ENCODE measurements at regions not wholly inside any gene's neighbourhood (a gene's known extent, or its start where the extent isn't known, plus 50 kb on each side); places are given as distances from the start of the nearest gene placed in this dataset.
A peak's percentile ranks its signal among the peaks of the same experiment; 100 is the strongest.
"Not testable (repeated sequence)": the region's sequence is repeated elsewhere in the genome, so short reads cannot be mapped to it uniquely, and the experiment has no call there.

DNA sequence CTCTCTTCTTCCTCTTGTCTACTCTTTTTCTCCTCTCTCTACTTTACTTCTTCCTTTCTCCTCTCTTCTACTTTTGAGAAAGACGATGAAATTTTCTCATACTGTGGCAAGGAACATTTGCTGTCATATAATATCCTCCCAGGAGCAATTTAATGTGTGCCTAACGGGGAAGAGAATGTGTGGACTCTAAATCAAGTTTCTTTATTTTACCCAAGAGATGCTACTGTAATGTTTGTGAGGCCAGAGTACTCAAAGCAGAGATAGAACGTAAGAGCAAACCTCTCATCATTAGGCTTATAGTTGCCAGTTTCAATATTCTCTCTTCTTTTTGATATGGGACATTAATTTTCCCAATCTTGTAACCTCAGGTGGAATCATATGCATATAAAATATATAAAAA is 801.4 kb downstream of the BCKDHB start:
- H3K4me1 ChIP-seq (ENCODE audit: control insufficient read depth in 1 of 2, insufficient read depth in 2 of 2, low read length in 2 of 2): no peaks in the 10 kb centered on the region
- H3K27ac ChIP-seq (ENCODE audit: low read length): no peak overlapping the region
- H3K4me3 ChIP-seq (ENCODE audit: low read depth in 1 of 2, low read length in 2 of 2): no peak overlapping the region
- H3K36me3 ChIP-seq (ENCODE audit: control insufficient read depth in 1 of 2, insufficient read depth in 2 of 2, low read length in 2 of 2): no peaks in the 10 kb centered on the region
- H3K9me3 ChIP-seq (ENCODE audit: control insufficient read depth in 1 of 2, low read length in 2 of 2): no peaks in the 10 kb centered on the region
- H3K27me3 ChIP-seq (ENCODE audit: low read depth, low read length): no peaks in the 10 kb centered on the region

DNA sequence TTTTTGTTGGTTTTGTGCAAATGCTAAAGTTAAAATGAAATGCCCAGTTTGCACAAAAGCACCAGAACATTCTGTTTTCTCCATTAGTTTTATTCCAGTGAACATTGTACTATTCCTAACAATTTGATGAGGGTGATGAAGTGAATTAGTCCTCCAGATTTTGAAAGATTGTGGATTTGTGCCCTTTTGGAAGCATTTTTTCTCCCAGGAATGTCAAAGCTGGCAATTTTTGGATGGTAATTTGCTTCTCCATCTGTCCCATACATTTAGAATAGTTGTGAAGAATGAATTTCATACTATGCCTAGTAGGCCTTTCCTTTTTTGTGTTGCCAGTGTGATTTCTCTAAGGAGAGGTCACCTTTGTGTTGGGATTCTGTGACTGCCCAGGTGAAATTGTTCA is 797.2 kb downstream of the BCKDHB start:
- Histone ChIP-seq H3K27ac (ENCODE audit: low read length) (no peak overlapping the region), H3K36me3 (ENCODE audit: control insufficient read depth in 1 of 2, insufficient read depth in 2 of 2, low read length in 2 of 2) (no peaks in the 10 kb centered on the region), H3K4me1 (ENCODE audit: control insufficient read depth in 1 of 2, insufficient read depth in 2 of 2, low read length in 2 of 2) (no peaks in the 10 kb centered on the region), H3K27me3 (ENCODE audit: low read depth, low read length) (no peaks in the 10 kb centered on the region), H3K4me3 (ENCODE audit: low read depth in 1 of 2, low read length in 2 of 2) (no peak overlapping the region), H3K9me3 (ENCODE audit: control insufficient read depth in 1 of 2, low read length in 2 of 2) (peaks cover 0 to 7% of the 10 kb centered on the region in 2 donors)

- H3K4me3 ChIP-seq (ENCODE audit: low read depth in 1 of 2, low read length in 2 of 2): no peak overlapping the region
These were observed 780.0 kb downstream of the BCKDHB start for GRCh38 chr6:80886475-80886874.

GRCh38 chr6:80872951-80873308 is 766.5 kb downstream of the BCKDHB start:
- Histone ChIP-seq H3K9me3 (ENCODE audit: control insufficient read depth in 1 of 2, low read length in 2 of 2) (peaks cover 0 to 5% of the 10 kb centered on the region in 2 donors), H3K27ac (ENCODE audit: low read length) (no peak overlapping the region), H3K4me1 (ENCODE audit: control insufficient read depth in 1 of 2, insufficient read depth in 2 of 2, low read length in 2 of 2) (no peaks in the 10 kb centered on the region), H3K4me3 (ENCODE audit: low read depth in 1 of 2, low read length in 2 of 2) (no peak overlapping the region), H3K27me3 (ENCODE audit: low read depth, low read length) (no peaks in the 10 kb centered on the region), H3K36me3 (ENCODE audit: control insufficient read depth in 1 of 2, insufficient read depth in 2 of 2, low read length in 2 of 2) (no peaks in the 10 kb centered on the region)

More at GRCh38 chr6:80886475-80886874, 780.0 kb downstream of the BCKDHB start:
- no peaks in the 10 kb centered on the region for H3K36me3 ChIP-seq (ENCODE audit: control insufficient read depth in 1 of 2, insufficient read depth in 2 of 2, low read length in 2 of 2)
- H3K4me1 ChIP-seq (ENCODE audit: control insufficient read depth in 1 of 2, insufficient read depth in 2 of 2, low read length in 2 of 2): no peaks in the 10 kb centered on the region
- no peak overlapping the region for H3K27ac ChIP-seq (ENCODE audit: low read length)
- no peaks in the 10 kb centered on the region for H3K9me3 ChIP-seq (ENCODE audit: control insufficient read depth in 1 of 2, low read length in 2 of 2)
- no peaks in the 10 kb centered on the region for H3K27me3 ChIP-seq (ENCODE audit: low read depth, low read length)

DNA sequence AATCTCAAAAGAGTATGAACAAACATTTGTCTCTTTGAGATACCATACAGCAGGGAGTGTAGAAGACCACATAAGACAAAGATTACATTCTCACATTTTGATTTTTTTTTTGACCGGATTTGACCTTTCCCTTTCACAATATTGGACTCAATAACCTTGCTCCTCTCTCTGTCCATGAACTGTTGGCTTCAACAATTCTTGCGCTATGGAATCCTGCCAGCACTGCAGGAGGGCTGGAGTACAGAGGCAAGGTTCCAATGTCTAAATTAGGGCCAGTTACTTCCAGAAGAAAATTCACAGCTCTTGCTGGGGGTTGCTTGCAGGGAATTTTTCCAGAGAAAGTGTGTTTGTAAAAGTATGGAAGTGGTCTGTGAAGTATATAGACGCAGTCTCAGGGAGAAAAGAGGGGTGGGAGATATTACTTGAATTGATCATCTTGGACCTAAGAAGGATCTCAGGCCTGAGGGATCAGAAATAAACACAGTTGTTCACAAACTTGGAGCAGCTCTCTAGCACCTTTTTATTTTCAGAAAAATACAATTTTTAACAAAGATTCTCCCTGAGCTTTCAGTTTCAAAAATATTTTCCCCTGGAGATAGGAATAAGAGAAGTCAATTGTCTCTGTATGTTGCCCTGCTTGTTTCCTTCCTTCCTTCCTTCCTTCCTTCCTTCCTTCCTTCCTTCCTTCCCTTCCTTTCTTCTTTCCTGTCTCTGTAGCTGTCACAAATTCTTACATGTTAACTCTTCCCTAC is 765.9 kb downstream of the BCKDHB start:
- Histone ChIP-seq H3K27ac (ENCODE audit: low read length) (no peak overlapping the region), H3K4me1 (ENCODE audit: control insufficient read depth in 1 of 2, insufficient read depth in 2 of 2, low read length in 2 of 2) (no peaks in the 10 kb centered on the region), H3K9me3 (ENCODE audit: control insufficient read depth in 1 of 2, low read length in 2 of 2) (peaks cover 0 to 5% of the 10 kb centered on the region in 2 donors), H3K36me3 (ENCODE audit: control insufficient read depth in 1 of 2, insufficient read depth in 2 of 2, low read length in 2 of 2) (no peaks in the 10 kb centered on the region), H3K27me3 (ENCODE audit: low read depth, low read length) (no peaks in the 10 kb centered on the region), H3K4me3 (ENCODE audit: low read depth in 1 of 2, low read length in 2 of 2) (no peak overlapping the region)

- Histone ChIP-seq H3K9me3 (ENCODE audit: control insufficient read depth in 1 of 2, low read length in 2 of 2) (no peaks in the 10 kb centered on the region), H3K27me3 (ENCODE audit: low read depth, low read length) (no peaks in the 10 kb centered on the region), H3K27ac (ENCODE audit: low read length) (no peak overlapping the region), H3K4me3 (ENCODE audit: low read depth in 1 of 2, low read length in 2 of 2) (no peak overlapping the region), H3K4me1 (ENCODE audit: control insufficient read depth in 1 of 2, insufficient read depth in 2 of 2, low read length in 2 of 2) (no peaks in the 10 kb centered on the region), H3K36me3 (ENCODE audit: control insufficient read depth in 1 of 2, insufficient read depth in 2 of 2, low read length in 2 of 2) (no peaks in the 10 kb centered on the region)
These were observed 756.3 kb downstream of the BCKDHB start for GRCh38 chr6:80862756-80863155.

GRCh38 chr6:80860107-80860506 is 753.6 kb downstream of the BCKDHB start:
- no peaks in the 10 kb centered on the region for H3K4me1 ChIP-seq (ENCODE audit: control insufficient read depth in 1 of 2, insufficient read depth in 2 of 2, low read length in 2 of 2)
- H3K27ac ChIP-seq (ENCODE audit: low read length): no peak overlapping the region
- H3K27me3 ChIP-seq (ENCODE audit: low read depth, low read length): no peaks in the 10 kb centered on the region
- H3K9me3 ChIP-seq (ENCODE audit: control insufficient read depth in 1 of 2, low read length in 2 of 2): peaks cover 0 to 2% of the 10 kb centered on the region in 2 donors
- H3K4me3 ChIP-seq (ENCODE audit: low read depth in 1 of 2, low read length in 2 of 2): no peak overlapping the region
- no peaks in the 10 kb centered on the region for H3K36me3 ChIP-seq (ENCODE audit: control insufficient read depth in 1 of 2, insufficient read depth in 2 of 2, low read length in 2 of 2)

- H3K27ac ChIP-seq (ENCODE audit: low read length); H3K36me3 ChIP-seq (ENCODE audit: control insufficient read depth in 1 of 2, insufficient read depth in 2 of 2, low read length in 2 of 2); H3K27me3 ChIP-seq (ENCODE audit: low read depth, low read length); H3K4me3 ChIP-seq (ENCODE audit: low read depth in 1 of 2, low read length in 2 of 2); H3K4me1 ChIP-seq (ENCODE audit: control insufficient read depth in 1 of 2, insufficient read depth in 2 of 2, low read length in 2 of 2): not testable (repeated sequence)
- H3K9me3 ChIP-seq (ENCODE audit: control insufficient read depth in 1 of 2, low read length in 2 of 2): peaks cover 5 to 20% of the 10 kb centered on the region in 2 donors
These were observed 741.5 kb downstream of the BCKDHB start for GRCh38 chr6:80847973-80848372.

GRCh38 chr6:80832337-80832736 is 725.9 kb downstream of the BCKDHB start:
- Histone ChIP-seq H3K36me3 (ENCODE audit: control insufficient read depth in 1 of 2, insufficient read depth in 2 of 2, low read length in 2 of 2) (no peaks in the 10 kb centered on the region), H3K4me3 (ENCODE audit: low read depth in 1 of 2, low read length in 2 of 2) (no peak overlapping the region), H3K4me1 (ENCODE audit: control insufficient read depth in 1 of 2, insufficient read depth in 2 of 2, low read length in 2 of 2) (no peaks in the 10 kb centered on the region), H3K27me3 (ENCODE audit: low read depth, low read length) (no peaks in the 10 kb centered on the region), H3K27ac (ENCODE audit: low read length) (no peak overlapping the region), H3K9me3 (ENCODE audit: control insufficient read depth in 1 of 2, low read length in 2 of 2) (no peaks in the 10 kb centered on the region)

DNA sequence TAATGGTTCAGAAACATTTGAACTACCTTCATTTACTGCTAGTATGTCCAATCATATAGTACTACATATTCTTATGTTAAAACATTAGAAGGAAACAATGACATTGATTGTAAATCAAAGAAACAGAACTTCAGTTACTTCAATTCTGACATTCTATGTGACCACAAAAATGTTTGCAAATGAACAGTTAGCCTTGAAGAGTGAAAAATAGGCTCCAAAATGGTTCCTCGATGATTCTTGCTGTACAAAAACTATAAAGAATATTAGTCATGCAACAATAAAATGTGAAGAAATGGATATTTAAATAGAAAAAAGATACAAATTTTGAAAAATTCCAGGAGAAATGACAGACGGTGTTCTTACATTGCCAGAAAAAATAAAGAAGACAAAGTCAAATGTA is 686.9 kb downstream of the BCKDHB start:
- H3K36me3 ChIP-seq (ENCODE audit: control insufficient read depth in 1 of 2, insufficient read depth in 2 of 2, low read length in 2 of 2): no peaks in the 10 kb centered on the region
- H3K4me1 ChIP-seq (ENCODE audit: control insufficient read depth in 1 of 2, insufficient read depth in 2 of 2, low read length in 2 of 2): no peaks in the 10 kb centered on the region
- no peaks in the 10 kb centered on the region for H3K27me3 ChIP-seq (ENCODE audit: low read depth, low read length)
- no peak overlapping the region for H3K27ac ChIP-seq (ENCODE audit: low read length)
- H3K9me3 ChIP-seq (ENCODE audit: control insufficient read depth in 1 of 2, low read length in 2 of 2): no peaks in the 10 kb centered on the region
- H3K4me3 ChIP-seq (ENCODE audit: low read depth in 1 of 2, low read length in 2 of 2): no peak overlapping the region

DNA sequence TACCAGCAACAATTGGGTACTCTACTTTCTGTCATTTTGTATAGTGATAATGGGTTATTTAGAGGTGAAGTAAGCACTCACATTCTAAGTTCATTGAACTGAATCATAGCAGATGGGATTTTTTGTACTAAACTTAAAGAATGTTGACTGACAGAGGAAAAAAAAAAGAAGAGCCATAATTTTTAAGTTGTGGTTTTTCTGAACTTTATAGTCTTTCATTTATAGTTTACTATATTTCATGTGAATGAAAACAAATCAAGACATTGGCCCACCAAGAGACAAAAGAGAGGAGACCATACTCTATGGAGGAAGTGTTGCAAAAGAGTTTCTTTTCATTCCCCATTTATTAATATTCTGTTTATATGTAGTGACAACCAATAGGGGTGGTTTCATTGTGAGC is 685.7 kb downstream of the BCKDHB start:
- Histone ChIP-seq H3K27ac (ENCODE audit: low read length) (no peak overlapping the region), H3K4me3 (ENCODE audit: low read depth in 1 of 2, low read length in 2 of 2) (no peak overlapping the region), H3K9me3 (ENCODE audit: control insufficient read depth in 1 of 2, low read length in 2 of 2) (no peaks in the 10 kb centered on the region), H3K27me3 (ENCODE audit: low read depth, low read length) (no peaks in the 10 kb centered on the region), H3K36me3 (ENCODE audit: control insufficient read depth in 1 of 2, insufficient read depth in 2 of 2, low read length in 2 of 2) (no peaks in the 10 kb centered on the region), H3K4me1 (ENCODE audit: control insufficient read depth in 1 of 2, insufficient read depth in 2 of 2, low read length in 2 of 2) (no peaks in the 10 kb centered on the region)

GRCh38 chr6:80789912-80790570 is 683.6 kb downstream of the BCKDHB start:
- H3K9me3 ChIP-seq (ENCODE audit: control insufficient read depth in 1 of 2, low read length in 2 of 2): no peaks in the 10 kb centered on the region
- H3K27ac ChIP-seq (ENCODE audit: low read length): peak overlapping the region; percentile 52
- H3K27me3 ChIP-seq (ENCODE audit: low read depth, low read length): no peaks in the 10 kb centered on the region
- no peaks in the 10 kb centered on the region for H3K36me3 ChIP-seq (ENCODE audit: control insufficient read depth in 1 of 2, insufficient read depth in 2 of 2, low read length in 2 of 2)
- H3K4me1 ChIP-seq (ENCODE audit: control insufficient read depth in 1 of 2, insufficient read depth in 2 of 2, low read length in 2 of 2): no peaks in the 10 kb centered on the region
- H3K4me3 ChIP-seq (ENCODE audit: low read depth in 1 of 2, low read length in 2 of 2): no peak overlapping the region

Data from muscle layer of duodenum (tissue), 2 donors.